Urinary bladder (tissue), 3 donors: ENCODE measurements at regions not wholly inside any gene's neighbourhood (a gene's known extent, or its start where the extent isn't known, plus 50 kb on each side); places are given as distances from the start of the nearest gene placed in this dataset.

Experiments used
- DNase-seq: peaks from one replicate; pipeline ENCODE4 v3.0.0-alpha.2; 2015; ENCODE audit errors: extremely low spot score
- H3K27ac ChIP-seq: one replicate; pipeline ENCODE4 v1.5.1; 2013; ENCODE audit warnings: low read depth, mild to moderate bottlenecking, moderate library complexity
- H3K36me3 ChIP-seq: one replicate; pipeline ENCODE4 v1.6.1; 2013; ENCODE audit warnings: mild to moderate bottlenecking, moderate library complexity; ENCODE audit not compliant: insufficient read depth
- H3K4me1 ChIP-seq: one replicate; pipeline ENCODE4 v1.6.1; 2013; ENCODE audit warnings: mild to moderate bottlenecking, moderate library complexity; ENCODE audit not compliant: insufficient read depth
- H3K4me3 ChIP-seq: one replicate; pipeline ENCODE4 v1.5.1; 2013; ENCODE audit warnings: low read depth, low read length
- WGBS: extraction: QIAGEN DNeasy Blood & Tissue Kit; methylation state at CpG from one replicate; pipeline ENCODE4 v1.1.7; 2013; 5-methylcytosine and 5-hydroxymethylcytosine counted together
- donor health status: healthy with polysubstance abuse.
- donor health status: healthy.

GRCh38 chr5:176166427-176166826 is 71.8 kb upstream of the SIMC1 start:
- Histone ChIP-seq H3K4me3 (no peak overlapping the region), H3K36me3 (no peaks in the 10 kb centered on the region), H3K4me1 (no peaks in the 10 kb centered on the region), H3K27ac (no peak overlapping the region)
- WGBS: 80% methylated on average over 4 of the region's 4 CpGs
- DNase-seq: no peak

- no peak for DNase-seq
- Histone ChIP-seq H3K27ac (no peak overlapping the region), H3K4me3 (no peak overlapping the region), H3K36me3 (no peaks in the 10 kb centered on the region), H3K4me1 (no peaks in the 10 kb centered on the region)
- 45% methylated on average over 6 of the region's 6 CpGs for WGBS
Measured at GRCh38 chr5:176167800-176168199, 70.4 kb upstream of the SIMC1 start.

DNA sequence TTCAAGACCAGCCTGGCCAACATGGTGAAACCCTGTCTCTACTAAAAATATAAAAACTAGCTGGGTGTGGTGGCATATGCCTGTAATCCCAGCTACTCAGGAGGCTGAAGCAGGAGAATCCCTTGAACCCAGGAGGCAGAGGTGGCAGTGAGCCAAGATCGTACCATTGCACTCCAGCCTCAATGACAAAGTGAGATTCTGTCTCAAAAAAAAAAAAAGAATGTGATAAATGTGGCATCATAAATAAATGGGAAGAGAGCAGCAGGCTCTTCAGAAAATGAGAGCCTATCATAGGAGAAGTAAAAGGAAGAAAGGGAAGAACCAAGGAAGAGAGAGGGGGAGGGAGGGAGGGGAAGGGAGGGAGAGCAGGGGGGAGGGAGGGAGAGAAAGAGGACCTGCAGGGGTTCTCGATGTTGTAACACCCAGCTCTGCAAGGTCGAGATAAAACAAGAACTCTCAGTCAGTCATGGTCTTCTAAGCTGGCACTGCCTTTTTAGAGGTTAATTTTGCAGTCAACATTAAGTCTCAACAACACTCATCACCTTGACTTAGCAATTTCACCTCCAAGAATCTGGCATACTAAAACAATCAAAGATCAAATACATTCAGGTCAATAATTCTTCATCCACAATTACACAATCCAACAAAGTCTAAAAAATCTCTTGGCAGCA is 68.7 kb upstream of the SIMC1 start:
- H3K4me3 ChIP-seq: no peak overlapping the region
- no peak overlapping the region for H3K27ac ChIP-seq
- H3K36me3 ChIP-seq: no peaks in the 10 kb centered on the region
- 48% methylated on average over 3 of the region's 3 CpGs for WGBS
- no peak for DNase-seq
- H3K4me1 ChIP-seq: no peaks in the 10 kb centered on the region

GRCh38 chr5:176170084-176170483 is 68.1 kb upstream of the SIMC1 start:
- WGBS: 58% methylated on average over 2 of the region's 2 CpGs
- no peak overlapping the region for H3K4me3 ChIP-seq
- no peak overlapping the region for H3K27ac ChIP-seq
- no peaks in the 10 kb centered on the region for H3K4me1 ChIP-seq
- DNase-seq: no peak
- H3K36me3 ChIP-seq: no peaks in the 10 kb centered on the region

DNA sequence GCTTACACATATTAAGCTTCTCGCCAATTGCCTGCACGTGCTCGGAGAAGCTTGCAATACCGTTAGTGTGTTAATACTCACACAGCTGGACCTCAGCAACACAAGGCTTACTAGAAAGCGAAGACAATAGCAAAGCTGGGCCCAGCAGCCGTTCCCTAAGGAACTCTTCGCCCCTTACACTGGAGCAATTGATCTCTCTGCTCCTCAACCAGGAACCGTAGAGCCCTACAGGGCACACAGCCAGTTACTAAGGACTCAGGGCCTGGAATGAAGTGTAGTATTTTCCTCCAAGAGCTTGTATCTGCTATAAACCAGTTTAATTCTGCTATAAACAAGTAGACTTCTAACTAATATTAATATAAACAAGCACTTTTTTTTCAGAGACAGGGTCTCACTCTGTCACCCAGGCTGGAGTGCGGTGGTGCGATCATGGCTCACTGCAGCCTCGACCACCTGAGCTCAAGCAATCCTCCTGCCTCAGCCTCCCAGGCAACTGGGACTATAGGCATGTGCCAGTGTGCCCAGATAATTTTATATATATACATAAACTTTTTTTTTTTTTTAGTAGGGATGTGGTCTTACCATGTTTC is 67.0 kb upstream of the SIMC1 start:
- WGBS: 46% methylated on average over 11 of the region's 11 CpGs
- H3K4me3 ChIP-seq: no peak overlapping the region
- no peaks in the 10 kb centered on the region for H3K4me1 ChIP-seq
- H3K36me3 ChIP-seq: no peaks in the 10 kb centered on the region
- no peak overlapping the region for H3K27ac ChIP-seq
- DNase-seq: no peak

DNA sequence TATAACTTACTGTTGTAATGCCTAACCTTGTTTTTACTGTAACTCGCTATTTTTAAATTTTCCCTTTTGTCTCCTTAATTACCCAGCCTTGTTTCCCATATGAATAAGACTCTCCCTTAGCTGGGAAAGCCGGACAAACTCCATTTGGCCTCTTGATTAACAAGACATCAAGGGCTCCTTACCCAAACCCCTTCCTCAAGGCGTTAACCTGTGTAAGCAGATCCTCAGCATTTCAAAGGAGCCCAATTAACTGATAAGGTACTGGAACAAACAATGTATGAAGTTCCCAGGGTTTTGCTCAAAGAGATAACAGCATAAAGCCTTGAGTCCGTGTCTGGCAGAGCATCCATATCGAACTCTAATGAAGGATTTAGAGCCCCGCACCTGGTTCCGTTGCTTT is 66.0 kb upstream of the SIMC1 start:
- DNase-seq: no peak
- no peak overlapping the region for H3K4me3 ChIP-seq
- 70% methylated on average over 7 of the region's 7 CpGs for WGBS
- H3K4me1 ChIP-seq: no peaks in the 10 kb centered on the region
- no peak overlapping the region for H3K27ac ChIP-seq
- H3K36me3 ChIP-seq: no peaks in the 10 kb centered on the region

DNA sequence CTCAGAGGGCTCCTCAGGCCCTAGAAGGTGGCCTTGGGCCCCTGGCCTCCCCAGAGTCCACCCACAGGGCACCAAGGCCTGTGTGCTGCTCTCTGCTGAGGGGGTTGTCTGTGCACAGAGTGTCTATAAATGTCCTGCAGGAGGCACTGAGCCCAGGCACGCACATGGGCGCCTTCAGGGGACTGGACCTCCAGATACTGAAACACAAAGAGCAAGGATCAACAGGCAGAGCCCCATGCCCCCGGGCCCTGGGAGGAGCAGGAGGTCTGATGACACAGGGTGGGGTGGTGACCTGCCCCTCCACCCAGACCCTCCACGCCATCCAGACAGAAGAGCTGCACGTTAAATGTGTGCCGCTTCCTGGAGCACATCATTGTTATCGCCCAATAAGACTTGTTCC is 64.6 kb upstream of the SIMC1 start:
- no peak for DNase-seq
- Histone ChIP-seq H3K27ac (no peak overlapping the region), H3K4me3 (no peak overlapping the region), H3K4me1 (no peaks in the 10 kb centered on the region), H3K36me3 (no peaks in the 10 kb centered on the region)
- WGBS: 72% methylated on average over 7 of the region's 7 CpGs

DNA sequence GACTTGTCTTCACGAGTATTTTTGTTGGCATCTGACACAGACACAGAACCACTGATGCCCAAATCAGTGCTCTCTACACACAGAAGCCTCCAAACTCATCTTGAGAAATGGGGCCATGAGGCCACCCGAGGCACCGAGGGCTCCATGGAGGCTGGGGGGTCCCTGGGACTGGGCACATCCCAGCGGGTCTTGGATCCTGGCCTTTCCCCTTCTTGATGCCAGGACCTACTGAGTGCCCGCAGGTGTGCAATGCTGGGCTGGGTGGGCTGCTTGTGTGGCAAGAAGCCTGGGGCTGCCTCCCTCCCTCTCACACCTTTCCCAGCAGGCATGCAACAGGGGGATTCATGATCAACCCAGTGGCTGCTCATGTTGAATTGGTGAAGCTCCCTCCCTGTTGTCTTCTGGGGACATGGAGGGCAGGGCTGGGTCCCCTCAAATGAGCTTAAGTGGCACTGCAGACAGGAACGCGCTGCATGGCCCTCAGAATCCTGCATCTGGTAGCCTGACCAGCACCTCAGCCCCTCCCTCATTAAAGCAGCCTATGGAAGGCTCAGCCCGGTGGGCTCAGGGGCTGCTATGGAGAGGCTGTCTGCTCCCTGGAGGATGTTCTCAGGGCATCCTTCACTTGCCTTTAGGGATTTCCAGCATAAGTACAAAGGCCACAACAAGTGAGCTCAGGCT is 63.7 kb upstream of the SIMC1 start:
- WGBS: 84% methylated on average over 8 of the region's 8 CpGs
- Histone ChIP-seq H3K4me3 (no peak overlapping the region), H3K27ac (no peak overlapping the region), H3K36me3 (no peaks in the 10 kb centered on the region), H3K4me1 (no peaks in the 10 kb centered on the region)
- DNase-seq: no peak

- no peak for DNase-seq
- H3K4me3 ChIP-seq: no peak overlapping the region
- H3K36me3 ChIP-seq: no peaks in the 10 kb centered on the region
- H3K27ac ChIP-seq: no peak overlapping the region
- H3K4me1 ChIP-seq: no peaks in the 10 kb centered on the region
- WGBS: 81% methylated on average over 16 of the region's 16 CpGs
Measured at GRCh38 chr5:176175101-176175852, 62.9 kb upstream of the SIMC1 start.

DNA sequence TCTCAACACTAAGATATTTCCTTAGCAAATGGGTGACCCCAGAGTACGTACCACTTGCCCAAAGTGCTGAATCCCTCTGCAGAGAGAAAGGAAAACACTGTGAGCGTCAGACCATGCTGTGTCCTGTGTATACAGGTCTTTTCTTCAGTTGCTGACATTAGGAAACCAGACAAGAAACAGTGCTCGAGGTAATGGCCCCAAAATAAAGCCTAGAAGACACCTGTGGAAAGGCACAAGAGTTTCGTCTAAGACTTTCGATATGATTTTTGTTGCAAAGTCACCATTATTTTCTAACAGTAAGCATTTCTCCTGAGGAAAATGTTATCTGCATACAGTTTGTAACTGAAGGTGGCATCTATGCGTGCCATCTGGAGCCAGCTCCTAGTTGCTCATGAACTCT is 62.0 kb upstream of the SIMC1 start:
- WGBS: 77% methylated on average over 6 of the region's 6 CpGs
- Histone ChIP-seq H3K36me3 (no peaks in the 10 kb centered on the region), H3K4me1 (no peaks in the 10 kb centered on the region), H3K27ac (no peak overlapping the region), H3K4me3 (no peak overlapping the region)
- DNase-seq: no peak

GRCh38 chr5:176178789-176179188 is 59.4 kb upstream of the SIMC1 start:
- no peaks in the 10 kb centered on the region for H3K4me1 ChIP-seq
- H3K36me3 ChIP-seq: no peaks in the 10 kb centered on the region
- no peak for DNase-seq
- no peak overlapping the region for H3K27ac ChIP-seq
- 97% methylated on average over 3 of the region's 3 CpGs for WGBS
- no peak overlapping the region for H3K4me3 ChIP-seq

DNA sequence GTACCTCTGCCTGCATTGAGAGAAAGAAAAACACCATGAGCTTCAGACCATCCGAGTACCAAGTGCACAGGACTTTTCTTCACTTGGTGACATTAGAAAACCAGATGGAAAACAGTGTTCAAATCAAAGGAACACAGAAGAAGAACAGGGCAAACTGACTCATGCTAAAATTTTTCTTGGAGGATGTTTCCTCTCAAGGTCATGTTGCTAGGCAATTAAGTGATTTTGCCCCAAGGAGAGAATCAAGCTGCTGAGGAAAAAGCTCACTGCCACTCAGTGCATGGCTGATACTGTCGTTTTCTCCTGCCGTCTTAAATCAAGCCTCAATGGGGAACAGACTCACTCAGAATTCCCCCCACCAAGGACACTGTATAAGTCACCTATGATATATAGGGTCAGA is 57.9 kb upstream of the SIMC1 start:
- Histone ChIP-seq H3K4me3 (no peak overlapping the region), H3K4me1 (no peaks in the 10 kb centered on the region), H3K36me3 (no peaks in the 10 kb centered on the region), H3K27ac (no peak overlapping the region)
- no peak for DNase-seq
- WGBS: 46% methylated on average over 3 of the region's 3 CpGs

- 45% methylated on average over 3 of the region's 3 CpGs for WGBS
- Histone ChIP-seq H3K27ac (no peak overlapping the region), H3K4me1 (no peaks in the 10 kb centered on the region), H3K36me3 (no peaks in the 10 kb centered on the region), H3K4me3 (no peak overlapping the region)
- no peak for DNase-seq
Measured at GRCh38 chr5:176180781-176181180, 57.4 kb upstream of the SIMC1 start.
